GM21825 (cell line): ENCODE measurements at regions not wholly inside any gene's neighbourhood (a gene's known extent, or its start where the extent isn't known, plus 50 kb on each side); places are given as distances from the start of the nearest gene placed in this dataset.
A peak's percentile ranks its signal among the peaks of the same experiment; 100 is the strongest.
"Not testable (repeated sequence)": the region's sequence is repeated elsewhere in the genome, so short reads cannot be mapped to it uniquely, and the experiment has no call there.

ENCODE experiments used
- ATAC-seq: cut with Tn5 transposase; IDR thresholded peaks from one replicate; pipeline ENCODE4 v1.9.1; 2021; ENCODE audit warnings: mild to moderate bottlenecking, moderate library complexity; ENCODE audit not compliant: unreplicated experiment

DNA sequence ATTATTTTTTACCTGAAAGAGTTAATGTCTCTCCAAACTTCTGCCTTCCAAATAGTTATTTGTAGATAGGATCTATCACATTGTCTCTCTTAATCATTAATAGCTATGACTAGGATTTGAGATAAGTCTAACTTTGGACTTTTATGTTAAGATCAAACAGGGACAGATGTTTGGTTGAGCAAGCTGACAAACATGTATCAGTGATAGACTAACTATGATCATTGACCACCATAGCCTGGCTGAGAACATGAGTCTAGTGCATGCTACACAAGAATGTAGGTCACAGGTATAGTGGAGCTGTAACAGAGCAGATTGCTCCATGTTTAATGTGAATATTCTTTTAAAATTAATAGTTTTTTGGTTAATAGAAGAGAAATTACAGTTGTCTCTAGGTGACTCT is 52.0 kb downstream of the SYT15B start:
- ATAC-seq, result not testable (repeated sequence)

DNA sequence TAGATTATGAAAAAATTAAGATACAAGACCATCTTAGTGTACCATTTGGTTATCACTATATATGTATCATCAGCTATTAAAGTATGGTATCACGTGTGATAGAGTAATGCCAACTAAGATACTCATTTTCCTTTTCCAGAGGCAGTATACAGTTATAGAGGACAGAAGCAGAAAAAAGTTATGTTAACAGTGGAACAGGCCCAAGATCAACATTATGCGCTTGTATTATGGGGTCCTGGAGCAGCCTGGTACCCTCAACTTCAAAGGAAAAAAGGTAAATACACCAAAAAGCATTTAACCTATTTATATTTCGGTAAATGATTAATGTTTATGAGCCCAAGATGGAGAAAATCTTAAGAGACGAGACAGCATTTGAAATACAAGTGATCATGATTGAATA is 52.9 kb downstream of the SYT15B start:
- not testable (repeated sequence) for ATAC-seq

DNA sequence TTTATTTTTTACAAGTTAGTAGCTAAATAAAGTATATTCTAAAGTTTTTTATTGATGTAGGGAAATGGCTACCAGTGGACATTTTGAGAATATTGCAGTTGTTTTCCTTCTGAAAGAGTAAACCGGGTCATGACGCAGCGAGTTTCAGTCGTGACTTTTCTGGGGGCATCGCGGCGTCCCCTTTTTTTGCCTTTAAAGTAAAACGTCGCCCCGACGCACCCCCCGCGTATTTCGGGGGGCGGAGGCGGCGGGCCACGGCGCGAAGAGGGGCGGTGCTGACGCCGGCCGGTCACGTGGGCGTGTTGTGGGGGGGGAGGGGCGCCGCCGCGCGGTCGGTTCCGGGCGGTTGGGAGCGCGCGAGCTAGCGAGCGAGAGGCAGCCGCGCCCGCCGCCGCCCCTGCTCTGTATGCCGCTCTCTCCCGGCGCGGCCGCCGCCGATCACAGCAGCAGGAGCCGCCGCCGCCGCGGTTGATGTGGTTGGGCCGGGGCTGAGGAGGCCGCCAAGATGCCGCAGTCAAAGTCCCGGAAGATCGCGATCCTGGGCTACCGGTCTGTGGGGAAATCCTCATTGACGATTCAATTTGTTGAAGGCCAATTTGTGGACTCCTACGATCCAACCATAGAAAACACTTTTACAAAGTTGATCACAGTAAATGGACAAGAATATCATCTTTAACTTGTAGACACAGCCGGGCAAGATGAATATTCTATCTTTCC is 57.5 kb downstream of the SYT15B start:
- peak; percentile 84 for ATAC-seq

DNA sequence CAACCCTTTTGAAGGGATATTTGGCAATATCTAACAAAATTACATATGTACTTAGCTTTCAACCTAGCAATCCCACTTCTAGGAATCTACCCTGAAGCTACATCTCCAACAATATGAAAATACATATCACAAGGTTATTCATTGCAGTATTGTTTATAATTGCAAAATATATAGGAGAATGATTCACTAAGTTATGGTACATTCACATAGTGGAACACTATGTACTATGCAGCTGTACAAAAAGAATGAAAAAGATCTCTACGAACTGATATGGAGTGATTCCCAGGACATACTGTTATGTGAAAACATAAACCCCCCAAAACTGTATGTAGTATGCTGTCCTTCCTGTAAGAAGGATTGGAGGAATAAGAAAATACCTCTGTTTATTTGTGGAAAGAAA is 62.1 kb downstream of the SYT15B start:
- ATAC-seq, result not testable (repeated sequence)

DNA sequence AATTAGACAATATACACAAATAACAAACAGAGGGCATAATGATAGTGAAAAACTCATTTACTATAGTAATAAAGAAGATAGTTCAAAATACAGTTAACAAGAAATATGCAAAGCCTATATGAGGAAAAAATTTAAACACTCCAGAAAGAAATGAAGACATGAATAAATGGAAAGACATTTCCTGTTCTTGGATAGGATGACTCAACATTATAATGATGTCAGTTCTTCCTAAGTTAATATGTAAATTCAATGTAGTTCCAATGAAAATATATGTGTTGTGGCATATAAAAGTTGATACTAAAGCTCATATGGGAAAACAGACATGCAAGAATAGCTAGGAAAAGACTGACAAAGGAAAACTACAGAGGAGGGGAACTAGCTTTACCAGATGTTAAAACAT is 63.5 kb downstream of the SYT15B start:
- ATAC-seq, result not testable (repeated sequence)

DNA sequence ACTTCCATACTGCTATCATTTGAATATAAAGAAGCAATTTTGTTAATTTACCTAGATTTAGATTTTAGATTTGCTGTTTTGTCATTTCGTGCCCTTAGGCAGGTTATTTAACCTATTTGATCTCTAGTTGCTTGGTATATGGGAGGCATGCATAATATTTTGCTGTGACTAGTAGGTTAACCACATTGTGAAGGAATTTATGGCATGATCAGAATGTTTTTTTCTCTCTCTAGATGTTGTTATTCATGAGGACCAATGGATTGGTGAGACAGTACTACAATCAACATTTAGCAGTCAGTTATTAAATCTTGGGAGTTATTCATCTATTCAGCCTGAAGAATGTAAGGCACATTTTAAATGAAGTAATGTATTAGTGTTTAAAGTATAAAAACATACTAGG is 67.2 kb downstream of the SYT15B start:
- not testable (repeated sequence) for ATAC-seq

DNA sequence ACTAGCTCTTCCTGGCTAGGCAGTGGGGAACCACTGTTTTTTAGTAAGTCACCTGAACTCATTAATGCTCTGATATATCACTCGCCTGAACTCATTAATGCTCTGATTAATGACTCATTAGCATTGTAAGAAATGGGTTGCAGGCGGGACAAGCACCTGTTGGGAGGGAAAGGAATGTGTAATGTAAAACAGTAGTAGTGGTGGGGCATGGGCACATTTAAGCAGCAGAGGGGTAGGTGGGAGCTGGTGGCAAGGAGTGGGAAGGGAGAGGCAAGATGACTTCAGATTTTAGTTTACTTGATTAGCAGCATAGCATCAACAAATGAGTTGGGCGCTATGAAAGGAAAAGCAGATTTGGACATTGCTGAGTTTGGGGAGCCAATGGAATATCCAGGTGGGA is 68.2 kb downstream of the SYT15B start:
- ATAC-seq, result not testable (repeated sequence)

DNA sequence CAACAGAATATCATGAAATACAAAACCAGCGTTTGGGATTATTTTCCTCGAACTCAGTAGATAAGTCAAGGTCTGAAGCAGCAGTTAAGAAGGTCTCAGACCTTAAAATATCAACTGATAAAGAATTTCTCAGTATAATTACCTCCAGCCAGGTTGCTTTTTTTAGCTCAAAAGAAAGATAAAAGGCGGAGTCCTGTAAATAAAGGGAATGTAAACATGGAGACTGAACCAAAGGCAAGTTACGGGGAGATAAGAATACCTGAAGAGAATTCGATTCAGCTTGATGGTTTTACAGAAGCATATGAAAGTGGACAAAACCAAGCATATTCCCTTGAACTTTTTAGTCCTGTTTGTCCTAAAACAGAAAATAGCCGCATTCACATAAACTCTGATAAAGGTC is 73.1 kb downstream of the SYT15B start:
- ATAC-seq, result not testable (repeated sequence)

DNA sequence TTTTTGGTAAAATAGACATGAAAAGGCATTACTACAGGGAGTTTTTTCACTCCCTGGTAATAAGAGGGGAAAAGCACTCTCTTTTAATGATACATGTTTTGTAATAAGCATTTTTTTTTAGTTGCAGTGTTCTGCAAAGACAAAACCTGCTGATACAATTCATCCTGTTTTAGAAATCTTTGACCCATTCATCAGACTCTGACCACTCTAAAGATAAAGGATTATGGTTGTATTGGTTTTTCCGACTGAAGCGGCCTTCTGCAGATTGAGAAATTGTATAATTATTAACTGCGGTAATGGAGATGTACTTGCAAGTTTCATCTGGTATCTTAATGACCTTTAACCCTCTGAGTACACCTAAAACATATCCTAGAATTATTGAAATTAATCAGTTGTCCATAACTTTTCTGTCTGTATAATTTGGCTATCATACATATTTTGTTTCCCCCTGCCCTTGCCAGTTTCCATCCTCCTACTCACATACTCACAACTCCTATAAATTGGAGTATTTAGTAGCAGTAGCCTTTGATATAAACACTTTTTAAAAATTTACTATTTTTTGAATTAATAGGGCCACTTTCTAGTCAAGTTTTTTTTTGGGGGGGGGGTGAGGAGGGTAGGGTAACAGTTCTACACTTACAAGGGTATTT is 79.4 kb downstream of the SYT15B start:
- ATAC-seq, result not testable (repeated sequence)

DNA sequence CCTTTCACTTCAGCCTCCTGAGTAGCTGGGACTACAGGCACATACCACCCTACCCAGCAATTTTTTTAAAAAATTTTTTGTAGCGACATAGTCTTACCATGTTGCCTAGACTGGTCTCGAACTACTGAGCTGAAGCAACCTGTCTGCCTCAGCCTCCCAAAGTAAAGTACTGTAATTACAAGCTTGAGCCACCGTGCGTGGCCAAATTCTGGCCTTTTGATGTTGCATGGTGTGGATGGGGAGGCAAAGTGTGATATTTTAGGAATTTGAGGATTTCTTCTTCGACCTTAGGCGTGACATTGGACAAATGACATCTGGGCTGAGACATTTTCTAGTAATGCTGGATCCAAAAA is 81.8 kb downstream of the SYT15B start:
- ATAC-seq, result not testable (repeated sequence)

DNA sequence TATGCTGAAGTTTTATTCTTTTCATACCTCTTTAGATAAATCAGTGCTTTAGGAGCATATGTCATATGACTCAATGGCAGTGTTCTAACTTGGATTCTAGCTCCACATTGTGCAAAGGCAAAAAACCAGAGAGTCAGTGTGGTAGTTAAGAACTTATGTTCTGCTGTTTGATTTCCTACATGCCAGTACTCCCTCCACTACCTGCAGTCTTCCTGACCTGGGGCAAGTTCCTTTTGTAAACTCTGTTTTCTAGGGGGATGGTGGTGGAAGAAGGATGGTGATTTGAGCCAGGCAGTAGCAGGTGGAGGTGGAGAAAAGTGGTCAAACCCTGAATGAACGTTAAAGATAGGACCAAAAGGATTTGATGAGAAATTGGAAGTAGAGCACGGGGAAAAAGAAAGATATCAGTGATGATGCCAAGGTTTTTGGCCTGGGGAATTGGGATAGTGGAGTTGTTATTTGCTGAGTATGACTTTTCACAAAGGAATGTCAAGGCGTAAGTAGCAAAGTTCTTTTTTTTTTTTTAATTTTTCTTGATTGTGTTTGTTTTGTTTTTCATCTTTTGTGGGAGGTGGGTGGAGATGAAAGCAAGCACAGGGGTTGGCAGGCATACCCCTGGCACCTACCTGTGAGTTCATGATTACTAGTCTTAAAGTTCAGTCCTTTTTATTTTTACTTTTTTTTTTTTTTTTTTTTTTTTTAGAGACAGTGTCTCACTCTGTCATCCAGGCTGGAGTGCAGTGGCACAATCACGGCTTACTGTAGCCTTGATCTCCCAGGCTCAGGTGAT is 82.3 kb downstream of the SYT15B start:
- ATAC-seq, result not testable (repeated sequence)

DNA sequence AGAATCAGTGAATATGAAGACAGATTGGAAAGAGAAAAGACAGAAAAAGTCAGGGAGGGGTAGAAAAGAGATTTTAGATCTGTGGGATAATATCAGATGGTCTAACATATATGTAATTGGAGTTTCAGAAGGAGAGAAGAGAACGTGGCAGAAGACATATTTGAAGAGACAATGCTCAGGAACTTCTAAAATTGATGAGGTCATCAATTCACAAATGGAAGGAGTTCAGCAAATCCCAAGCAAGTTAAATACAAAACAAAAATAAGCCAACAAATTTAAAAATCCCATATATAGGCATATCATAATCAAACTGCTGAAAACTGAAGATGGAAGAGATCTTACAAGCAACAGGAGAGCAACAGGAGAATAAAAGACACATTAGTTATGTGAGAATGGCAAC is 87.3 kb downstream of the SYT15B start:
- ATAC-seq, result not testable (repeated sequence)

DNA sequence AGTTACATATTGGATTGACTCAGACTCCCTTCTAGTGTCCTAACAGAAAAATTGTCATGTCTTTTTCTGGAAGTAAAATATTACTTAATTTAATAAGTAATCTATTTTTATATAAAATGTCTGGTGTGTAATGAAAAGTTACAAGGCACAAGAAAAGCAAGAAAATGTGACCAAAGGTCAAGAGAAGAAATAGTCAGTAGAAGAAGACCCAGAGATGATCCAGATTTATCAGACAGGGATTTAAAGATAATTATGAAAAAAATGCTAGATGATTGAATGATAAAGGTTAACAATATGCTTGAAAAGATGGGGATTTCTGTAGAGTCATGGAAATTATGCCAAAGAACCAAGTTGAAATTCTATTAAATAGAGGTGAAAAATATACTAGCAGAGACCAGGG is 87.8 kb downstream of the SYT15B start:
- ATAC-seq, result not testable (repeated sequence)

DNA sequence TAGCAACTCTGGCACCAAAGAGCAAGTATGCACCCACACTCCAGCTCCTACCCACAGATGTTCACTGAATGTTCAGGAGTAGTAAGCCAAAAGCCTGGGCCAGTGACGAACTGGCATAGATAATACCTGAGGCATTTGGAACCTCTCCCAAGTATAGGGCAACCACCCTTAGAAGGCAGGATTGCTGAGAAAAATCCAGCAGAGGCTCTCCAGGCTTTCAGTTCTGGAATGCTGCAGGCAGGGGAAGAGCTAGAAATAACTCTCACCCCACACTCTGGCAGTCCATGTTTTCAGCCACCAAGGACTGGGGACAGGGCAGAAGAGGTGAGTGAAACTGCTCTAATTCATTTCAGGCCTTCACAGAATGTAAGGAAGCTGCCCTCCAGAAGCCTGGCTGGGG is 90.3 kb downstream of the SYT15B start:
- not testable (repeated sequence) for ATAC-seq

DNA sequence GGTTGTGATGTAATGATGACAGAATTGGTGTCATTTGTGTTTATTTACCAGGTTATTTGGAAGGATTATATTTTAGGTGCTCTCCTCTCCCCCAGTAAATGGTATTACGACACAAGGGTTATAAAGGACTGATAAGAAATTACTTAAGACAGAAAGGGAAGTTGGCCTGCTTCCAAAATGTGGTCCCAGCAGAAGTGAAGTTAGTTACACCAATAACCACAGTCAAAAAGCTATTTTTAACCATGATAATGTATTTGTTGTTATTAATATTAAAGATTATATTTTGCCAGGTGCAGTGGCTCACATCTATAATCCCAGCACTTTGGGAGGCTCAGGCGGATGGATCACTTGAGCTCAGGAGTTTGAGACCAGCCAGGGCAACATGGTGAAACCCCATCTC is 92.5 kb downstream of the SYT15B start:
- ATAC-seq, result not testable (repeated sequence)

DNA sequence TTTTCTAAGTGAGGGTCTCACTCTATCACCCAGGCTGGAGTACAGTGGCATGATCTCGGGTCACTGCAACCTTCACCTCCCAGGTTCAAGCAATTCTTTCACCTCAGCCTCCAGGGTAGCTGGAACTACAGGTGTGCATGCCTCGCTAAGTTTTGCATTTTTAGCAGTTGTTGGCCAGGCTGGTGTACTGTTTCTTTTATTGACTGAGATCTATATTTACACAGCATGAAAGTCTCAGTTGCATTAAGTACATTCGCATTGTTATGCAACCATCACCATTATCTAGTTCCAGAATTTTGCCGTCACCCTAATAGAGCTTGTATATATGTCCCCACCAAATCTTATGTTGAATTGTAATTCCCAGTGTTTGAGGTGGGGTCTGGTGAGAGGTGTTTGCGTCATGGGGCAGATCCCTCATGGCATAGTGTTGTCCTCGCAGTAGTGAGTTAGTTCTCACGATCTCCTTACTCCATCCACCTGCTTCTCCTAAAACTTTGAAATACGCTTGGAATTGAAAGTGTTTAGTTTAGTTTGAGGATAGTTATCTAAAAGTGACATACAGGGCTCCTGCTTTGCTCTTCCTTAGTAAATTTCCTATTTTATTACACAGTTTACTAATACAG is 101.3 kb downstream of the SYT15B start:
- ATAC-seq, result not testable (repeated sequence)

DNA sequence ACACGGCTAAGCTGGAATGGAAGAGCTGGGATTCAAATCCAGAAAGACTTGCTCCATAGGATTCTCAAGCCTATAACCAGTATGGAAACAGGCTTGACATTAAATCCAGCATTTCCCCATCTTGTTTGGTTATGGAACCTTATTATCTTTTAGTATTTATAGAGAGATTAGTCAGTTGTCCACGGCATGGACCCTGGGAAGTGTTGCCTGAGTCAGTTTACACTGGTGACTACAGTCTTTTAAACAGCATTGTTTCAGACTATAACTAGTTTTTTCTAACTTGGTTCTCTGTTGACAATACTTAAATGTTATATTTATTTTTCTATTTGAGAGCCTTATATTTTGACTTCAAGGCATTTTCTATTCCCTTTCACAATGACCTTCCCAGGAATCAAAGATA is 106.7 kb downstream of the SYT15B start:
- not testable (repeated sequence) for ATAC-seq

DNA sequence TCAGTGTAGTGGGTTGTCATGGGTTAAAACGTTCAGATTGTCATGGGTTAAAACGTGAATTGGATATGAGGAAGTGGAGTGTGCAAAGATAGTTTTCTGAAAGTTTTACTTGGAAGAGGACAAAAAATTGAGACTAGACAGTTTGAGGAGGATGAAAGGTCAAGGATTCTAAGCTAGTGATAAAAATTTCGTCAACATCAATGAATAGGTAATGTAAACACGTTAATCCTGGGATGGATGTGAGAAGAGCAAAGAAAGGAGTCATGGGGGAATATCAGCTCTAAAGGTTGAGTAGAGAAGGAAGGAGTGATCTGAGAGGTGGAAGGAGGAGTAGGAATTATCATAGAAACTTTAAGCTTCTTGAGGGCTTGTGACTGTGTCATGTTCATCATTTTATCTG is 109.2 kb downstream of the SYT15B start:
- ATAC-seq, result not testable (repeated sequence)

DNA sequence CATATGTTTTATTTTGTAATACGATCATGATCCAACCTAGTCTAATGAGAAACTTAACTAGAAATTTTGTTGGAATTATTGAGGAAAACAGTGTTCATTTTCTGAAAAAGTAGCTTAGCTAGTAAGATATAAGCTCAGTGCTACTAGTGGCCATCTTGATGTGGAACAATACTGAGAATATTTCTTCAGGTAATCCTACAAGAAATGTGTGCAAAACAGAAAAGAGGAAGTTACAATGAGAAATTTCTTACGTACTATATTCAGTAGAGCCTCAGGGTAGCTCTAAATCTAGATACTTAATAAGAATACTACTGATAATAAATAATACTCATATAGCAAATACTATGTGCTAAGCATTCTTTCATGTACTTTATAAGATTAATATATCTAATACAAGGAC is 114.8 kb downstream of the SYT15B start:
- not testable (repeated sequence) for ATAC-seq

DNA sequence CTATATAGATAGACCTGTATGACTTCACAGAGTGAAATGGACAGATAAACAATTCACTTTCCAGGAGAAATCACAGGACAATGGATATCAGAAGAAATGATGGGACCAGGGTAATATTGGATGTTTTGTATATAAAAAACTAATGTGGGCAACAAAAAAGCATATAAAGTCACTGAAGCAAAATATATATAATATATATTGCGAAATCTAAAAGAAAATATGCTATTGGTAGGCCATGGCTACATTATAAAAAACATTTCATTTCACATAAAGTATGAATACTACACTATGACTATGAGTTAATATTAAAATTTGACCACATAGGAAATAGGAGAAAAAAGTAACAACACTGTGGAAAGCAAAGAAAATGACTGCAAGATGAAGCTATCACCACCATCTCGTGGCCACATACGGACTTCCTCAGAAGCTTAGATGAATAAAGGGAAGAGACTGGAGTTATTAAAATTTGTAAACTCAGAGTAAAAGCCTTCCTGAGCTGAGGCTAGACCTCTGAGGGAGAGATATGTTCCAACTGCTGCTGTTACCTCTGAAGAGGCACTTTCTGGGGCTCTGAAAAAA is 115.8 kb downstream of the SYT15B start:
- ATAC-seq, result not testable (repeated sequence)

DNA sequence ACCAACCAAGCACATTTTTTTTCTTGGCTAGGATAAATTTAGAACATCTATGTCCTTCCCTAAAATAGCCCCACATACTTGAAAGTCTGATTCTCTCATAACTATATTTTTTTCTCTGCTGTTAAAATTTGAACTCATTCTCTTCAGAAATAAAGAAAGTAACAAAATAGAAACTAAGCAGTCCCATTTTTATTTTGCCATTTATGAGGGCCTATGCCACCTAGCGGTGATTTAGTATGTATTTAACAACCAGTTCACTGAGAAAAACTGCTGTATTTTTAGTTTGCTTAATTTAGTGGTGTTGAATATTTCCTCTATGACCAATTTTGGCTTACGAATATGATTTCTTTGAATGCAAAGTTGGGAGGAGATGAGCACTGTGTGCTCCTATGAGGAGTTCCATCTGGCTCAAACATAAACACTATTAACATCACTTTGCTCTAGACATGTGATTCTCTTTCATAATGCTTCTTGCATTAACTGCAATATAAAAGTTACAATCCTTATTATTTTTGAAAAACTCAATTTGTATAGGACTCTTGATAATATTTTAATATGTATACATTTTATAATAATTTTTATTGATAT is 116.6 kb downstream of the SYT15B start:
- ATAC-seq, result not testable (repeated sequence)
